ENCODE measurements at regions not wholly inside any gene's neighbourhood (a gene's known extent, or its start where the extent isn't known, plus 50 kb on each side); places are given as distances from the start of the nearest gene placed in this dataset.

DNA sequence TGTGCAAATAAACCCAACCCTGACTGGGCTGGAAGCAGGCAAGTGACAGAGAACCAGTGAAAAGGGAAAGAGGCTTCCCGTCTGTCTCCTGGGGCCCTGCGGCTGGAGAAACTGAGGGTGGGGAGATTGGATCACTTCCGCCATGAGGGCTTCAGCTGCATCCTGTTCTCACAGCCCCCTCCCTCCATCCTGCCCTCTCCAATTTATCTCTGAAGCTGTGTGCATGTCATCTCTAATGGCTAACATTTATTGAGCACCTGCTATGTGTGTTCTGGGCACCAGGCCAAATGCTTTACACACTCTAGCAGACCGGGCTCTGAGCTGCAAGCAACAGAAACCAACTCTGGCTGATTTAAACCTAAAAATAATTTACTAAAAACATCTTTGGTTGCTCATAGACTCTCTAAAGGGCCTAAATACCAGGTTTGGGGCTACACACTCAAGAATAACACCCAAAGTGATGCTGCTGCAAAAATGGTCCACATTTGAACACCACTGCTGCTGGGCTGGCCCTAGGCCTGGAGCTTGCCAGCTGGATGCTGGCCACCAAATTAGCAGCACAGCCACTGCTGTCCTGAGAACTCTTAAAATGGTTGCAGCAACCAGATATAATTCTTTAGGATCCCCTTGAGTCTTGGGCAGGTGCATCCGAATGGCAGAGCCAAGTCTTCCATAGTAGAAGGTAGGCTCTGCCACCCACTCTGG is 123.6 kb upstream of the LRFN2 start:
- no peak overlapping the region for H3K9ac ChIP-seq (ENCODE audit: low read depth, low read length, poor library complexity)
- H3K4me2 ChIP-seq (ENCODE audit: insufficient read depth, low read length, poor library complexity, severe bottlenecking) = no peak overlapping the region
- no peak overlapping the region for H2AFZ ChIP-seq (ENCODE audit: low read length)
- no peak overlapping the region for H3K4me3 ChIP-seq (ENCODE audit: low read length in 2 of 2)
- no peak overlapping the region for H3K23ac ChIP-seq (ENCODE audit: low read depth, low read length, poor library complexity)
- no peak overlapping the region for H2AK5ac ChIP-seq (ENCODE audit: low read depth, low read length)
- H3K4ac ChIP-seq (ENCODE audit: low read length) = no peak overlapping the region
- H4K8ac ChIP-seq (ENCODE audit: low read depth, low read length) = no peak overlapping the region
- no peaks in the 10 kb centered on the region for H3K79me1 ChIP-seq (ENCODE audit: low read depth, low read length)
- H3K27me3 ChIP-seq (ENCODE audit: control insufficient read depth in 3 of 3, insufficient read depth in 3 of 3, low read depth in 1 of 3, low read length in 3 of 3) = no peaks in the 10 kb centered on the region
- DNase-seq (ENCODE audit: low spot score) = no peak
- no peak overlapping the region for H3K14ac ChIP-seq (ENCODE audit: low read length)
- peaks cover 0 to 10% of the 10 kb centered on the region in 2 donors for H3K9me3 ChIP-seq (replicated peaks in 1 of 2; ENCODE audit: control insufficient read depth in 2 of 2, insufficient read depth in 1 of 2, low read depth in 1 of 2, low read length in 2 of 2)
- H2BK5ac ChIP-seq (ENCODE audit: low read length) = no peak overlapping the region
- no peak overlapping the region for H3K27ac ChIP-seq (replicated peaks; ENCODE audit: low read length)
- H3K4me1 ChIP-seq (ENCODE audit: control insufficient read depth in 2 of 2, insufficient read depth in 1 of 2, low read depth in 1 of 2, low read length in 2 of 2) = peaks cover 9 to 10% of the 10 kb centered on the region in 2 donors
- no peak overlapping the region for H4K91ac ChIP-seq (ENCODE audit: low read depth, low read length, poor library complexity)
- H2BK15ac ChIP-seq (ENCODE audit: low read length) = no peak overlapping the region
- WGBS, 2 donors (ENCODE audit: extremely low coverage in 2 of 2, insufficient read length in 2 of 2, insufficient replicate concordance in 1 of 2) = no CpG with 5 or more reads among the region's 5 CpGs
- no peak overlapping the region for H2BK120ac ChIP-seq (ENCODE audit: low read depth, low read length)
- H2BK12ac ChIP-seq (ENCODE audit: low read length) = no peak overlapping the region
- no peak overlapping the region for H3K18ac ChIP-seq (ENCODE audit: low read length)
- no peaks in the 10 kb centered on the region for H3K36me3 ChIP-seq (replicated peaks in 1 of 2; ENCODE audit: control insufficient read depth in 2 of 2, insufficient read depth in 2 of 2, low read length in 2 of 2)

DNA sequence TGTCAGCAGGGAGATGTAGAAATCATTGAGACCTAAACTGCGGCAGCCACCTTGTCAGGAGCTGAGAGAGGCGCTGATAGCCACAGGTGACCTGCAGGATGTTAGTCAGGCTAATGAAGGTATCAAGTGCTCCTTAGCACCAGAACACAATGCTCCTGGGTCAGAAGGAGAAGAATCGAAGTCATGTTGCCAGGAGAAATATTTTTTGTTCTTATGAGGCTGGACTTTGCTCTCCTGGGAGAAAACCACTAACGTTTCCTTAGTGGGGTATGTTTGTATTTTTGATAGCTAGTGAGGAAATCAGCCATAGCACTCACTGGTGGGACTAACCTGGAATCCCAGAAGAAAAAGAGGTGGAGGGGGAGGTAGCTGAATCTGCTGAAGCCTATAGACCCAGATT is 120.9 kb upstream of the LRFN2 start:
- H2BK15ac ChIP-seq (ENCODE audit: low read length) = peak overlapping the region; percentile 3
- peak overlapping the region; percentile 36 for H2BK12ac ChIP-seq (ENCODE audit: low read length)
- no peak overlapping the region for H3K23ac ChIP-seq (ENCODE audit: low read depth, low read length, poor library complexity)
- no peak overlapping the region for H3K14ac ChIP-seq (ENCODE audit: low read length)
- peak overlapping the region; percentile 86 for H4K91ac ChIP-seq (ENCODE audit: low read depth, low read length, poor library complexity)
- H4K8ac ChIP-seq (ENCODE audit: low read depth, low read length) = no peak overlapping the region
- H2BK5ac ChIP-seq (ENCODE audit: low read length) = no peak overlapping the region
- H3K36me3 ChIP-seq (replicated peaks in 1 of 2; ENCODE audit: control insufficient read depth in 2 of 2, insufficient read depth in 2 of 2, low read length in 2 of 2) = no peaks in the 10 kb centered on the region
- no peak overlapping the region for H2BK120ac ChIP-seq (ENCODE audit: low read depth, low read length)
- no CpG with 5 or more reads among the region's 4 CpGs for WGBS, 2 donors (ENCODE audit: extremely low coverage in 2 of 2, insufficient read length in 2 of 2, insufficient replicate concordance in 1 of 2)
- no peak overlapping the region for H3K27ac ChIP-seq (replicated peaks; ENCODE audit: low read length)
- H3K79me1 ChIP-seq (ENCODE audit: low read depth, low read length) = no peaks in the 10 kb centered on the region
- H2AFZ ChIP-seq (ENCODE audit: low read length) = no peak overlapping the region
- H3K4me2 ChIP-seq (ENCODE audit: insufficient read depth, low read length, poor library complexity, severe bottlenecking) = no peak overlapping the region
- no peaks in the 10 kb centered on the region for H3K27me3 ChIP-seq (ENCODE audit: control insufficient read depth in 3 of 3, insufficient read depth in 3 of 3, low read depth in 1 of 3, low read length in 3 of 3)
- peaks cover 11 to 13% of the 10 kb centered on the region in 2 donors for H3K4me1 ChIP-seq (ENCODE audit: control insufficient read depth in 2 of 2, insufficient read depth in 1 of 2, low read depth in 1 of 2, low read length in 2 of 2)
- H3K4ac ChIP-seq (ENCODE audit: low read length) = no peak overlapping the region
- no peak overlapping the region for H3K9ac ChIP-seq (ENCODE audit: low read depth, low read length, poor library complexity)
- H3K18ac ChIP-seq (ENCODE audit: low read length) = no peak overlapping the region
- no peak overlapping the region for H3K4me3 ChIP-seq (ENCODE audit: low read length in 2 of 2)
- H2AK5ac ChIP-seq (ENCODE audit: low read depth, low read length) = peak overlapping the region; percentile 12
- H3K9me3 ChIP-seq (replicated peaks in 1 of 2; ENCODE audit: control insufficient read depth in 2 of 2, insufficient read depth in 1 of 2, low read depth in 1 of 2, low read length in 2 of 2) = peaks cover 0 to 7% of the 10 kb centered on the region in 2 donors
- DNase-seq (ENCODE audit: low spot score) = no peak

DNA sequence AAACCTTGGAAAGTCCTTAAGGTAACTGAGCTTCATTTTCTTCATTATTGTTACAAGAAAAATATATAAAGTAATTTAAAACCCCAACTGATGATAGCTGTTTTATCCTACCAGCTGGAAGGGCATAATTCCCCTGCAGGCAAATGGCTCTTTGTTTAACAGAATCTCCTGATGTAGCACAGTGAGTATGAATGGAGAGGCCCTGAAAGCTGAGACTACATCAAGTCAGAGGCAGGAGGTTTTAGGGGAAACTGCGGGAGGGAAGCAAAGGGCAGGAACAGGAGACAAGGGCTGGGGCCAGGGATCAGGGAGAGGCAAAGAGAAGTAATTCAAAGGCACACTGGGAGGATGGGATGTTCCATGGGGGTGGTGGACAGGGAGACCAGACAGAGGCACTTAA is 119.0 kb upstream of the LRFN2 start:
- Histone ChIP-seq H3K4me1 (ENCODE audit: control insufficient read depth in 2 of 2, insufficient read depth in 1 of 2, low read depth in 1 of 2, low read length in 2 of 2) (peaks cover 11 to 12% of the 10 kb centered on the region in 2 donors), H3K9me3 (replicated peaks in 1 of 2; ENCODE audit: control insufficient read depth in 2 of 2, insufficient read depth in 1 of 2, low read depth in 1 of 2, low read length in 2 of 2) (peaks cover 0 to 7% of the 10 kb centered on the region in 2 donors), H3K14ac (ENCODE audit: low read length) (no peak overlapping the region), H3K23ac (ENCODE audit: low read depth, low read length, poor library complexity) (no peak overlapping the region), H4K8ac (ENCODE audit: low read depth, low read length) (no peak overlapping the region), H3K4me2 (ENCODE audit: insufficient read depth, low read length, poor library complexity, severe bottlenecking) (no peak overlapping the region), H2BK120ac (ENCODE audit: low read depth, low read length) (no peak overlapping the region), H2BK15ac (ENCODE audit: low read length) (no peak overlapping the region), H3K18ac (ENCODE audit: low read length) (no peak overlapping the region), H3K9ac (ENCODE audit: low read depth, low read length, poor library complexity) (no peak overlapping the region), H4K91ac (ENCODE audit: low read depth, low read length, poor library complexity) (no peak overlapping the region), H3K4ac (ENCODE audit: low read length) (no peak overlapping the region), H3K27ac (replicated peaks; ENCODE audit: low read length) (peak overlapping the region; percentile 71), H3K4me3 (ENCODE audit: low read length in 2 of 2) (no peak overlapping the region), H2AK5ac (ENCODE audit: low read depth, low read length) (no peak overlapping the region), H3K27me3 (ENCODE audit: control insufficient read depth in 3 of 3, insufficient read depth in 3 of 3, low read depth in 1 of 3, low read length in 3 of 3) (no peaks in the 10 kb centered on the region), H3K79me1 (ENCODE audit: low read depth, low read length) (no peaks in the 10 kb centered on the region), H2BK5ac (ENCODE audit: low read length) (no peak overlapping the region), H3K36me3 (replicated peaks in 1 of 2; ENCODE audit: control insufficient read depth in 2 of 2, insufficient read depth in 2 of 2, low read length in 2 of 2) (no peaks in the 10 kb centered on the region), H2AFZ (ENCODE audit: low read length) (no peak overlapping the region), H2BK12ac (ENCODE audit: low read length) (no peak overlapping the region)
- WGBS, 2 donors (ENCODE audit: extremely low coverage in 2 of 2, insufficient read length in 2 of 2, insufficient replicate concordance in 1 of 2) = no CpG with 5 or more reads among the region's 1 CpG
- peak; percentile 41 for DNase-seq (ENCODE audit: low spot score)

DNA sequence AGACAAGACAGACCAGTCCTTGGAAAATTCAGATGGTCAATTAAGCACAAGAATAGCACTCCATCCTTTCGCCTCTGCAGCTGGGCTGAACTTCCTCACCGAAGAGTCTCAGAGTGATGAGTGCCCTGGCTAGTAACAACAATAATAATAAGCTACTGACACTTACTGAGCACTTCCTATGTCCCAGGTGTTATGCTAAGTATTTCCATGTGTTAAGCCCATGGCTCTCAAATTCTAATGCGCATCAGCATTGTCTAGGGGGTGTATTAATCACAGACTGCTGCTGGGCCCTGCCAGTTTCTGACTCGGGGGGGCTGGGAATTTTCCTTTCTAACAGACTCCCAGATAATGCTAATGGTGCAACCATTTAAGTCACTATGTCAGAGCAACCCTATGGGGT is 118.2 kb upstream of the LRFN2 start:
- H3K36me3 ChIP-seq (replicated peaks in 1 of 2; ENCODE audit: control insufficient read depth in 2 of 2, insufficient read depth in 2 of 2, low read length in 2 of 2) = no peaks in the 10 kb centered on the region
- H3K4me2 ChIP-seq (ENCODE audit: insufficient read depth, low read length, poor library complexity, severe bottlenecking) = no peak overlapping the region
- H3K23ac ChIP-seq (ENCODE audit: low read depth, low read length, poor library complexity) = no peak overlapping the region
- H3K27ac ChIP-seq (replicated peaks; ENCODE audit: low read length) = no peak overlapping the region
- no peak overlapping the region for H2BK5ac ChIP-seq (ENCODE audit: low read length)
- no peak overlapping the region for H3K4ac ChIP-seq (ENCODE audit: low read length)
- H2AK5ac ChIP-seq (ENCODE audit: low read depth, low read length) = no peak overlapping the region
- no peak overlapping the region for H2BK120ac ChIP-seq (ENCODE audit: low read depth, low read length)
- H3K9me3 ChIP-seq (replicated peaks in 1 of 2; ENCODE audit: control insufficient read depth in 2 of 2, insufficient read depth in 1 of 2, low read depth in 1 of 2, low read length in 2 of 2) = peaks cover 0 to 7% of the 10 kb centered on the region in 2 donors
- no peak overlapping the region for H2BK15ac ChIP-seq (ENCODE audit: low read length)
- H3K9ac ChIP-seq (ENCODE audit: low read depth, low read length, poor library complexity) = no peak overlapping the region
- DNase-seq (ENCODE audit: low spot score) = no peak
- no CpG with 5 or more reads among the region's 4 CpGs for WGBS, 2 donors (ENCODE audit: extremely low coverage in 2 of 2, insufficient read length in 2 of 2, insufficient replicate concordance in 1 of 2)
- H3K18ac ChIP-seq (ENCODE audit: low read length) = no peak overlapping the region
- H2AFZ ChIP-seq (ENCODE audit: low read length) = no peak overlapping the region
- no peak overlapping the region for H2BK12ac ChIP-seq (ENCODE audit: low read length)
- no peak overlapping the region for H3K4me3 ChIP-seq (ENCODE audit: low read length in 2 of 2)
- H3K4me1 ChIP-seq (ENCODE audit: control insufficient read depth in 2 of 2, insufficient read depth in 1 of 2, low read depth in 1 of 2, low read length in 2 of 2) = peaks cover 11 to 12% of the 10 kb centered on the region in 2 donors
- H3K27me3 ChIP-seq (ENCODE audit: control insufficient read depth in 3 of 3, insufficient read depth in 3 of 3, low read depth in 1 of 3, low read length in 3 of 3) = no peaks in the 10 kb centered on the region
- no peak overlapping the region for H4K91ac ChIP-seq (ENCODE audit: low read depth, low read length, poor library complexity)
- H3K79me1 ChIP-seq (ENCODE audit: low read depth, low read length) = no peaks in the 10 kb centered on the region
- H3K14ac ChIP-seq (ENCODE audit: low read length) = no peak overlapping the region
- no peak overlapping the region for H4K8ac ChIP-seq (ENCODE audit: low read depth, low read length)
